ENCODE measurements at regions not wholly inside any gene's neighbourhood (a gene's known extent, or its start where the extent isn't known, plus 50 kb on each side); places are given as distances from the start of the nearest gene placed in this dataset.

- TF ChIP-seq POLR2A (IDR thresholded peaks at IDR 0.05; ENCODE audit: low read length) (no peak), GATA1 (IDR thresholded peaks at IDR 0.05; ENCODE audit: low read depth, low read length) (no peak)
- no peak for DNase-seq
These were observed 1089.4 kb upstream of the C9orf72 start for GRCh38 chr9:28662675-28663074.

GRCh38 chr9:28668158-28668557 lies 1094.9 kb upstream of the C9orf72 start:
- no peak for DNase-seq
- no peak for TF ChIP-seq POLR2A (IDR thresholded peaks at IDR 0.05; ENCODE audit: low read length)
- TF ChIP-seq GATA1 (IDR thresholded peaks at IDR 0.05; ENCODE audit: low read depth, low read length): no peak

- DNase-seq: no peak
These were observed 1097.7 kb upstream of the C9orf72 start for GRCh38 chr9:28671000-28671399.

DNA sequence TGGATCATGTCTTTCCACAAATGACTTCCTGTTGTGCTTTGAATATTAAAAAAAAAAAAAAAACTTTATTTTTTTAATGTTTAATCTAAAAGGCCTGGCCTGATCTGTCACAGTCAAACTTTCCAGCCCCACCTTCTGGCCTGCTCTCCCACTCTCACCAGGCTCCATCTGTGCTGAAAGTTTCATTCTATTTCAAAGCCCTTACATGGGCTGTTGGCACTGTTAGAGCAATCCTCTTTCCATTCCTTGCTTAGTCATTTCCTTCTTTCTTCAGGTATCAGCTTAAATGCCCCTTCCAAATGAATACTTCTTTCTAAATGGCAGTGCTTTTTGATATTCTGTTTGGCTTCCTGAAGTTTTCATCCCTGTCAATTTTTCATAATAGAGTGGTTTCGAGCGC lies 1104.8 kb upstream of the C9orf72 start:
- no peak for DNase-seq
- TF ChIP-seq POLR2A (IDR thresholded peaks at IDR 0.05; ENCODE audit: low read length) (no peak), GATA1 (IDR thresholded peaks at IDR 0.05; ENCODE audit: low read depth, low read length) (no peak)

More at GRCh38 chr9:28671000-28671399, 1097.7 kb upstream of the C9orf72 start:
- TF ChIP-seq POLR2A (IDR thresholded peaks at IDR 0.05; ENCODE audit: low read length) (no peak), GATA1 (IDR thresholded peaks at IDR 0.05; ENCODE audit: low read depth, low read length) (no peak)

GRCh38 chr9:28688172-28688571 lies 1114.9 kb upstream of the C9orf72 start:
- no peak for TF ChIP-seq GATA1 (IDR thresholded peaks at IDR 0.05; ENCODE audit: low read depth, low read length)
- no peak for TF ChIP-seq POLR2A (IDR thresholded peaks at IDR 0.05; ENCODE audit: low read length)
- DNase-seq: no peak

DNA sequence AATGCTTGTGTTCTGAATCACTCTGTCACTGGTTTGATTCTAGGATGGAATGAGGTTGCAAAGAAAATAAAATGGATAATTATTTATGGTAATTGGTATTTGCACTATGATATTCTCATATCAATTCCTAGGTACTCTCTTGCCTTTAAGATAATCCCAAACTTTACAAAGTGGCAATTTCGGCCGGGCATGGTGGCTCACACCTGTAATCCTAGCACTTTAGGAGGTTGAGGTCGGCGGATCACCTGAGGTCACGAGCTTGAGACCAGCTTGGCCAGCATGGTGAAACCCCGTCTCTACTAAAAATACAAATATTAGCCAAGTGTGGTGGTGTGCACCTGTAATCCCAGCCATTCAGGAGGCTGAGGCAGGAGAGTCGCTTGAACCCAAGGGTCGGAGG lies 1118.7 kb upstream of the C9orf72 start:
- DNase-seq: no peak
- no peak for TF ChIP-seq GATA1 (IDR thresholded peaks at IDR 0.05; ENCODE audit: low read depth, low read length)
- no peak for TF ChIP-seq POLR2A (IDR thresholded peaks at IDR 0.05; ENCODE audit: low read length)

DNA sequence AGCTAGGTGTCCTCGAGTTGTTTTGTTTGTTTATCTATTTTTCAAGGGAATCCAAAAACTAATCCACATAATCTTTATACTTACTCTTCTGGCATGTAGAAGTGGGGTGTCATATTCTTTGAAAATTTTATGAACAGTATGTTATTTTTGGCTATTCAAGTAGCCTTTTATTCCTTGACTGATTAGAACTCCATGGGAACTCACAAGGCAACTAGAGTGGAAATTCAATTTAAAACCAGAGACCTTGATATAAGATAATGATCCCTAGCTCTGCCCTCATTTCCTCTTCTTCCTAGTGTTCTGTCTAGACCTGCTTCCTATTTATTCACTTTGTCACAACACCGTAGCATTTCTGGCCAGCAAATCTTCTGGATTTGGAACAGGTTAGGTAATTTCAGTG lies 1123.7 kb upstream of the C9orf72 start:
- TF ChIP-seq GATA1 (IDR thresholded peaks at IDR 0.05; ENCODE audit: low read depth, low read length): no peak
- TF ChIP-seq POLR2A (IDR thresholded peaks at IDR 0.05; ENCODE audit: low read length): no peak
- DNase-seq: no peak

DNA sequence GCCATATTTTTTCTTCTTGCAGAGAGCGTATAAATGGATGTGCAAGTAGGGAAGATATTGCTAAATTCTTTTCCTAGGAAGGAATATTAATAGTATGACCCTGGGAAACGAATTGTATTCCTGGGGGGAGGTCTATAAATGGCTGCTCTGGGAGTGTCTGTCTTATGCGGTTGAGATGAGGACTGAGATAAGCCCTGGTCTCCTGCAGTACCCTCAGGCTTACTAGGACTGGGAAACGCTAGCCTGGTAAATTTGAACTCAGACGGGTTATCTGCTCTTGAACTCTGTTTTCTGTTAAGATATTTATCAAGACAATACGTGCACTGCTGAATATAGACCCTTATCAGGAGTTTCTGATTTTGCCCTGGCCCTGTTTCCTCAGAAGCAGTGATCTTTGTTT lies 1126.4 kb upstream of the C9orf72 start:
- no peak for TF ChIP-seq POLR2A (IDR thresholded peaks at IDR 0.05; ENCODE audit: low read length)
- no peak for TF ChIP-seq GATA1 (IDR thresholded peaks at IDR 0.05; ENCODE audit: low read depth, low read length)
- DNase-seq: no peak

DNA sequence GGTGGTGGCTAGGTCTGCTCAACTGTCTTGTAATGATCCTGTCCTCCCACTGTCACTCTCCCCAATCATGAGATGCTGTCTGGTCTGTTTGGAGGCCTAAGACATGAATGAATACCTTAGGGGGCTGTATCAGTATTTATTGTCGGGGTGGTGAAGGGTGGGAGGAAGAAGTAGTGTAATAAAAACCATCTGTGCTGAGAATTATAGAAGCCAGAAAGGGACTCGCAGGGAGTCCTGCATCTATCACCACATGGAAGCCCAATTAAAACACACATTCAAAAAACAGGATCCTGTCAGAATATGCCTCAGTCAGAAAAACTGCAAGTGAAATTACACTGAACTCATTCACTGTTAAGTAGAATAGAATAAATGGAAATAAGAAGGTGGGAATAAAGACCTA lies 1134.3 kb upstream of the C9orf72 start:
- TF ChIP-seq POLR2A (IDR thresholded peaks at IDR 0.05; ENCODE audit: low read length) (no peak), GATA1 (IDR thresholded peaks at IDR 0.05; ENCODE audit: low read depth, low read length) (no peak)
- DNase-seq: no peak

GRCh38 chr9:28714188-28714587 lies 1140.9 kb upstream of the C9orf72 start:
- no peak for DNase-seq
- no peak for TF ChIP-seq GATA1 (IDR thresholded peaks at IDR 0.05; ENCODE audit: low read depth, low read length)

DNA sequence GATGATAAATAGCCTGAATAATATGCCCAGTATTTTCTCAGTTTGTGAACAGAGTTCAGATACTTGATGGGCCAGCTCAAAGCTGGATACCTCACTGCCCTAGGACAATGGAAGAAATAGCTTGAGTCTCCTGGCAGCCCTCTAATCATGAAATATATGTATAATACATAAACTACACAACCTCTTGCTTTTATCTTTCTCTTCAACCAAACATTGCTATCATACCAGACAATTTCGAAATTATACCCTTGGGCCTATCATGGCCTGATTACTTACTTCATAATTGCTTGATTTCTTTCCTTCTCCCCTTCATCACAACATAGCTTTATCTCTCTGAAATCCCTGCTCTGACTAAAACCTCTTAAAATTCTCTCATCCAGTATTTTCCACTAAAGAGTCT lies 1144.9 kb upstream of the C9orf72 start:
- TF ChIP-seq POLR2A (IDR thresholded peaks at IDR 0.05; ENCODE audit: low read length) (no peak), GATA1 (IDR thresholded peaks at IDR 0.05; ENCODE audit: low read depth, low read length) (no peak)
- DNase-seq: no peak

DNA sequence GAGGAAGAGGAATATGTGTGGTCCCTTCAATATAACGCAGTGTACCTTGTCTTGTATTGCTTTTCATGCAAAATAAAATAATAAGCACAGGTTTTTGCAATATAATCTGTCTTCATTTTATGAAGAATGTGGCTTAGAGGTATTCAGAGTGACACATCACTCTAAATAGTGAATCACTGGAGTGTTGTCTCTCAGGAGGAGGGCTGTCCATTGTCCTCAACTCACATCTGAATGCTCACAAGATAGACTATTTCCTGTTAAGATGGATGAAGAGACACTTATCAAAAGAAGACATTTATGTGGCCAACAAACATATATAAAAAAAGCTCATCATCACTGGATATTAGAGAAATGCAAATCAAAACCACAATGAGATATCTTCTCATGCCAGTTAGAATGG lies 1147.5 kb upstream of the C9orf72 start:
- no peak for DNase-seq
- TF ChIP-seq POLR2A (IDR thresholded peaks at IDR 0.05; ENCODE audit: low read length) (no peak), GATA1 (IDR thresholded peaks at IDR 0.05; ENCODE audit: low read depth, low read length) (no peak)

- DNase-seq: no peak
- TF ChIP-seq GATA1 (IDR thresholded peaks at IDR 0.05; ENCODE audit: low read depth, low read length) (no peak), POLR2A (IDR thresholded peaks at IDR 0.05; ENCODE audit: low read length) (no peak)
These were observed 1156.8 kb upstream of the C9orf72 start for GRCh38 chr9:28730111-28730510.

DNA sequence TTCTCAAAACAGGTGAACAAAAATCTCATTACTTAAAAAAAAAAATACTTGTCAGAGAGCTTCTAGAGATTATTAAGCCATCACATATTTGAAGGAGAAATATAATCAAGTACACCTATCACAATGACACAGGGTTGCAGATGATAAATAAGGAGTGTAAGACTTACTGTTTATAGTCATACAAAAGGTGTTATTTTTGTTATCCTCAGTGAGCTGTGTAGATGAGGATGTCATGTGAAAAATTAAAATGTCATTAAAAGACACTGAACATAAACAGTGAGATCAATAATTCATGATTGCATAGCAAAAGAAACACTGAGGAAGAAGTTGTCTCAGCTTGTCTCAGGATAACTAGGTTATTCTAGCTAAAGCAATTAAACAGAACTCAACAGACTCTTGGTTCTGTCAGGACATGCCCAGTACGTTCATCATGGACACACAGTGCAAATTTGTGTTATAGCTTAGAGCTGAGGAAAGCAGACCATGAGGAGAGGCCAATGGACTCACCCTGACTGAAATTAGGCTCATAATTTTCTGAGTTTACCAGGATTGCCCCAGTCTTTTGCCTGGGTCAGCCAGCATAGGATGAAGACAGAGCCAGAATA lies 1162.6 kb upstream of the C9orf72 start:
- no peak for DNase-seq
- TF ChIP-seq POLR2A (IDR thresholded peaks at IDR 0.05; ENCODE audit: low read length) (no peak), GATA1 (IDR thresholded peaks at IDR 0.05; ENCODE audit: low read depth, low read length) (no peak)

DNA sequence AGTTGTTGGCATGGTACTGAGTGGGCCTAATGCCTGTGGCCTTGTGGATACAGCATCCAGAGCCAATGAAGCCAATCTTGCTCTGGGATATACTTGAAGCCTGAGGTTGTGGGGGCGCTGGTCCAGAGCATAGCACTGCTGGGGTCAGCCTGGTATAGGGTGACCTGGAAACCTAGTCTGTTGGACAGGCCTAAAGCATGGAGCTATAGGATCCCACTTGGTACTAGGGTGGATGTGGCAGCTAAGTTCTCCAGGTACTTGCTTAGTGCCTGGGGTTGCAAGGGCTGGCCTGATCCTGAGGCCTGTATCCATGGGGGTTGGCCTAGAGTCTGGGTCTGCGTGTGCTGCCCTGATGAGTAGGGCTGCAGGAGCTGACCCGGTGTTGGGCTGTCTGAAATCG lies 1168.2 kb upstream of the C9orf72 start:
- TF ChIP-seq POLR2A (IDR thresholded peaks at IDR 0.05; ENCODE audit: low read length) (no peak), GATA1 (IDR thresholded peaks at IDR 0.05; ENCODE audit: low read depth, low read length) (no peak)
- DNase-seq: no peak

All from erythroblast (primary cell).